ENCODE measurements at regions not wholly inside any gene's neighbourhood (a gene's known extent, or its start where the extent isn't known, plus 50 kb on each side); places are given as distances from the start of the nearest gene placed in this dataset.

DNA sequence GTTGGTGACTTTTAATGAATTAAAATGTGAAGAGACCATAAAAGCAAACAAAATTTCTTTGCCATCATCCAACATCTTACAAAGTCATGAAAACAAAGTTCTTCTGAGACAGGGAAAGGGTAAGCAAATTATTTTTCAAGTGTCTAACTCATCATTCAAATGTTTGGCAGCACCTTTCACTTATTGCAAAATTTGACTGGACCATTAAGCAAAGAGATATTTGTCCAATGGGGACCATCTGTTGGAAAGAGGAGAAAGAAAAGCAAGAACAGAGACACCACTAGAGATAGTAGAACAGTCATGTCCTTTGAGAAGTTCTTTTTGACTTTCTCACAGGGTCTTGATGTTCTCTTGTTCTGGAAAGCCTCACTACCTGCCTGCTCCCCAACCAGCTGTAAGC lies 330.1 kb downstream of the PAPSS1 start:
- TF ChIP-seq, protein P1, sequence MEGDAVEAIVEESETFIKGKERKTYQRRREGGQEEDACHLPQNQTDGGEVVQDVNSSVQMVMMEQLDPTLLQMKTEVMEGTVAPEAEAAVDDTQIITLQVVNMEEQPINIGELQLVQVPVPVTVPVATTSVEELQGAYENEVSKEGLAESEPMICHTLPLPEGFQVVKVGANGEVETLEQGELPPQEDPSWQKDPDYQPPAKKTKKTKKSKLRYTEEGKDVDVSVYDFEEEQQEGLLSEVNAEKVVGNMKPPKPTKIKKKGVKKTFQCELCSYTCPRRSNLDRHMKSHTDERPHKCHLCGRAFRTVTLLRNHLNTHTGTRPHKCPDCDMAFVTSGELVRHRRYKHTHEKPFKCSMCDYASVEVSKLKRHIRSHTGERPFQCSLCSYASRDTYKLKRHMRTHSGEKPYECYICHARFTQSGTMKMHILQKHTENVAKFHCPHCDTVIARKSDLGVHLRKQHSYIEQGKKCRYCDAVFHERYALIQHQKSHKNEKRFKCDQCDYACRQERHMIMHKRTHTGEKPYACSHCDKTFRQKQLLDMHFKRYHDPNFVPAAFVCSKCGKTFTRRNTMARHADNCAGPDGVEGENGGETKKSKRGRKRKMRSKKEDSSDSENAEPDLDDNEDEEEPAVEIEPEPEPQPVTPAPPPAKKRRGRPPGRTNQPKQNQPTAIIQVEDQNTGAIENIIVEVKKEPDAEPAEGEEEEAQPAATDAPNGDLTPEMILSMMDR (conservative IDR thresholded peaks at IDR 0.05 in 1 of 2, IDR thresholded peaks at IDR 0.05 in 1 of 2; ENCODE audit: extremely low read depth in 1 of 2, insufficient read depth in 1 of 2, low read depth in 1 of 2, low read length in 2 of 2): no peak
- no peak for TF ChIP-seq EZH2 (IDR thresholded peaks at IDR 0.05; ENCODE audit: borderline replicate concordance, low read length)

All from mammary epithelial cell (primary cell).